Activated naive CD4-positive, alpha-beta T cell treated with anti-CD3 and anti-CD28 coated beads, Interleukin-2, amount 50 U/mL, for 72 hours (primary cell): ENCODE measurements at regions not wholly inside any gene's neighbourhood (a gene's known extent, or its start where the extent isn't known, plus 50 kb on each side); places are given as distances from the start of the nearest gene placed in this dataset.

Experiments used
- ATAC-seq, 2 donors: fragments of 150-1000 bp; cut with Tn5 transposase; 2 replicates each; pipeline ENCODE4 v1.10.0; 2021; ENCODE audit warnings: mild to moderate bottlenecking in 2 of 2, moderate library complexity in 2 of 2
- DNase-seq, 2 donors: peaks; one replicate each; pipeline ENCODE4 v3.0.0; 2021 to 2022; ENCODE audit warnings: low spot score in 2 of 2
- H3K27ac Mint-ChIP-seq, 2 donors: one replicate each; pipeline ENCODE4 v1.8.0; 2022; ENCODE audit warnings: mild to moderate bottlenecking in 2 of 2, mixed read lengths in 2 of 2
- H3K36me3 Mint-ChIP-seq, 2 donors: one replicate each; pipeline ENCODE4 v1.8.0; 2022; ENCODE audit warnings: mixed read lengths in 2 of 2
- H3K9me3 Mint-ChIP-seq, 2 donors: one replicate each; pipeline ENCODE4 v1.8.0; 2022; ENCODE audit warnings: mixed read lengths in 2 of 2

- ATAC-seq (no peak), DNase-seq (no peak)
- peaks cover 2 to 9% of the 10 kb centered on the region in 2 donors for H3K36me3 Mint-ChIP-seq
- H3K27ac Mint-ChIP-seq: no peak overlapping the region
- peaks cover 0 to 2% of the 10 kb centered on the region in 2 donors for H3K9me3 Mint-ChIP-seq
These were observed 127.4 kb downstream of the MIAT start for GRCh38 chr22:26784772-26785171.

- Mint-ChIP-seq H3K9me3 (no peaks in the 10 kb centered on the region), H3K27ac (peak overlapping the region; percentile 6 to 21), H3K36me3 (peaks cover 5 to 13% of the 10 kb centered on the region in 2 donors)
- DNase-seq (no peak), ATAC-seq (no peak)
These were observed 128.5 kb downstream of the MIAT start for GRCh38 chr22:26785932-26786331.

GRCh38 chr22:26786398-26786797 lies 129.0 kb downstream of the MIAT start:
- peaks cover 9 to 18% of the 10 kb centered on the region in 2 donors for H3K36me3 Mint-ChIP-seq
- H3K27ac Mint-ChIP-seq: no peak overlapping the region
- DNase-seq (no peak), ATAC-seq (no peak)
- no peaks in the 10 kb centered on the region for H3K9me3 Mint-ChIP-seq

- H3K27ac Mint-ChIP-seq: no peak overlapping the region
- DNase-seq (no peak), ATAC-seq (no peak)
- peaks cover 0 to 5% of the 10 kb centered on the region in 2 donors for H3K9me3 Mint-ChIP-seq
- peaks cover 13 to 29% of the 10 kb centered on the region in 2 donors for H3K36me3 Mint-ChIP-seq
These were observed 132.6 kb downstream of the MIAT start for GRCh38 chr22:26789951-26790350.

- peaks cover 13 to 29% of the 10 kb centered on the region in 2 donors for H3K36me3 Mint-ChIP-seq
- ATAC-seq (no peak), DNase-seq (no peak)
- H3K9me3 Mint-ChIP-seq: peaks cover 0 to 5% of the 10 kb centered on the region in 2 donors
- no peak overlapping the region for H3K27ac Mint-ChIP-seq
These were observed 135.1 kb downstream of the MIAT start for GRCh38 chr22:26792522-26792921.

GRCh38 chr22:26796785-26797184 lies 139.4 kb downstream of the MIAT start:
- H3K36me3 Mint-ChIP-seq: peaks cover 0 to 17% of the 10 kb centered on the region in 2 donors

GRCh38 chr22:26797910-26798309 lies 140.5 kb downstream of the MIAT start:
- no peak for ATAC-seq
- peaks cover 0 to 15% of the 10 kb centered on the region in 2 donors for H3K36me3 Mint-ChIP-seq
- no peak overlapping the region for H3K27ac Mint-ChIP-seq
- no peak for DNase-seq
- H3K9me3 Mint-ChIP-seq: peaks cover 0 to 5% of the 10 kb centered on the region in 2 donors

More at GRCh38 chr22:26796785-26797184, 139.4 kb downstream of the MIAT start:
- peaks cover 0 to 5% of the 10 kb centered on the region in 2 donors for H3K9me3 Mint-ChIP-seq
- ATAC-seq (no peak), DNase-seq (no peak)
- H3K27ac Mint-ChIP-seq: no peak overlapping the region

- ATAC-seq (no peak), DNase-seq (no peak)
- H3K36me3 Mint-ChIP-seq: peaks cover 0 to 9% of the 10 kb centered on the region in 2 donors
- H3K27ac Mint-ChIP-seq: no peak overlapping the region
- H3K9me3 Mint-ChIP-seq: peaks cover 0 to 3% of the 10 kb centered on the region in 2 donors
These were observed 141.2 kb downstream of the MIAT start for GRCh38 chr22:26798462-26799065.

GRCh38 chr22:26800858-26801257 lies 143.5 kb downstream of the MIAT start:
- H3K27ac Mint-ChIP-seq: peak overlapping the region in 1 of 2 donors; percentile 11
- ATAC-seq (no peak), DNase-seq (no peak)
- peaks cover 0 to 6% of the 10 kb centered on the region in 2 donors for H3K36me3 Mint-ChIP-seq
- H3K9me3 Mint-ChIP-seq: no peaks in the 10 kb centered on the region

- DNase-seq: no peak
- Mint-ChIP-seq H3K27ac (no peak overlapping the region), H3K36me3 (peaks cover 0 to 9% of the 10 kb centered on the region in 2 donors), H3K9me3 (no peaks in the 10 kb centered on the region)
- no peak for ATAC-seq
These were observed 144.1 kb downstream of the MIAT start for GRCh38 chr22:26801449-26801848.

- no peak for ATAC-seq
- Mint-ChIP-seq H3K27ac (no peak overlapping the region), H3K36me3 (peaks cover 0 to 9% of the 10 kb centered on the region in 2 donors), H3K9me3 (no peaks in the 10 kb centered on the region)
- DNase-seq: no peak
These were observed 146.9 kb downstream of the MIAT start for GRCh38 chr22:26804315-26804714.

GRCh38 chr22:26804911-26805539 lies 147.6 kb downstream of the MIAT start:
- DNase-seq (no peak), ATAC-seq (no peak)
- Mint-ChIP-seq H3K9me3 (no peaks in the 10 kb centered on the region), H3K36me3 (peaks cover 0 to 9% of the 10 kb centered on the region in 2 donors), H3K27ac (no peak overlapping the region)

- no peak for ATAC-seq
- peaks cover 0 to 11% of the 10 kb centered on the region in 2 donors for H3K36me3 Mint-ChIP-seq
- no peak for DNase-seq
- no peak overlapping the region for H3K27ac Mint-ChIP-seq
- peaks cover 0 to under 1% of the 10 kb centered on the region in 2 donors for H3K9me3 Mint-ChIP-seq
These were observed 149.2 kb downstream of the MIAT start for GRCh38 chr22:26806445-26807175.

- H3K9me3 Mint-ChIP-seq: peaks cover 3% of the 10 kb centered on the region in 2 donors
- no peak overlapping the region for H3K27ac Mint-ChIP-seq
- ATAC-seq (no peak), DNase-seq (no peak)
- H3K36me3 Mint-ChIP-seq: peaks cover 0 to 6% of the 10 kb centered on the region in 2 donors
These were observed 154.2 kb downstream of the MIAT start for GRCh38 chr22:26811647-26811992.

- ATAC-seq (no peak), DNase-seq (no peak)
- peaks cover 0 to 14% of the 10 kb centered on the region in 2 donors for H3K36me3 Mint-ChIP-seq
- no peak overlapping the region for H3K27ac Mint-ChIP-seq
- H3K9me3 Mint-ChIP-seq: peaks cover 8 to 11% of the 10 kb centered on the region in 2 donors
These were observed 155.3 kb downstream of the MIAT start for GRCh38 chr22:26812731-26813130.

GRCh38 chr22:26816726-26817125 lies 159.3 kb downstream of the MIAT start:
- Mint-ChIP-seq H3K9me3 (peaks cover 9 to 11% of the 10 kb centered on the region in 2 donors), H3K27ac (no peak overlapping the region), H3K36me3 (peaks cover 0 to 17% of the 10 kb centered on the region in 2 donors)
- DNase-seq (no peak), ATAC-seq (no peak)

GRCh38 chr22:26817926-26818325 lies 160.5 kb downstream of the MIAT start:
- ATAC-seq (no peak), DNase-seq (no peak)
- Mint-ChIP-seq H3K9me3 (peaks cover 8 to 11% of the 10 kb centered on the region in 2 donors), H3K27ac (no peak overlapping the region), H3K36me3 (peaks cover 0 to 14% of the 10 kb centered on the region in 2 donors)
